ENCODE measurements at regions not wholly inside any gene's neighbourhood (a gene's known extent, or its start where the extent isn't known, plus 50 kb on each side); places are given as distances from the start of the nearest gene placed in this dataset.
A peak's percentile ranks its signal among the peaks of the same experiment; 100 is the strongest.
"Not testable (repeated sequence)": the region's sequence is repeated elsewhere in the genome, so short reads cannot be mapped to it uniquely, and the experiment has no call there.

GRCh38 chr3:72039677-72040076, 254.7 kb upstream of the PROK2 start:
- H3K27ac ChIP-seq (ENCODE audit: low read length) = no peak overlapping the region
- H3K9me3 ChIP-seq (ENCODE audit: control insufficient read depth, insufficient read depth, low read length) = no peaks in the 10 kb centered on the region
- no peaks in the 10 kb centered on the region for H3K4me1 ChIP-seq (ENCODE audit: control insufficient read depth, insufficient read depth, low read length)
- DNase-seq (ENCODE audit: low read depth, low spot score) = no peak
- no peak overlapping the region for H3K4me3 ChIP-seq (ENCODE audit: low read length)
- H3K36me3 ChIP-seq (ENCODE audit: control insufficient read depth, insufficient read depth, low read length) = no peaks in the 10 kb centered on the region
- no peaks in the 10 kb centered on the region for H3K27me3 ChIP-seq (ENCODE audit: control insufficient read depth, insufficient read depth, low read length)
- no CpG with 5 or more reads among the region's 6 CpGs for WGBS (ENCODE audit: insufficient coverage, insufficient read length)

GRCh38 chr3:72036899-72037298, 252.0 kb upstream of the PROK2 start:
- H3K27ac ChIP-seq (ENCODE audit: low read length) = no peak overlapping the region
- no peaks in the 10 kb centered on the region for H3K27me3 ChIP-seq (ENCODE audit: control insufficient read depth, insufficient read depth, low read length)
- no peaks in the 10 kb centered on the region for H3K36me3 ChIP-seq (ENCODE audit: control insufficient read depth, insufficient read depth, low read length)
- H3K4me3 ChIP-seq (ENCODE audit: low read length) = no peak overlapping the region
- no peak for DNase-seq (ENCODE audit: low read depth, low spot score)
- WGBS (ENCODE audit: insufficient coverage, insufficient read length) = no CpG with 5 or more reads among the region's 1 CpG
- no peaks in the 10 kb centered on the region for H3K4me1 ChIP-seq (ENCODE audit: control insufficient read depth, insufficient read depth, low read length)
- H3K9me3 ChIP-seq (ENCODE audit: control insufficient read depth, insufficient read depth, low read length) = no peaks in the 10 kb centered on the region

DNA sequence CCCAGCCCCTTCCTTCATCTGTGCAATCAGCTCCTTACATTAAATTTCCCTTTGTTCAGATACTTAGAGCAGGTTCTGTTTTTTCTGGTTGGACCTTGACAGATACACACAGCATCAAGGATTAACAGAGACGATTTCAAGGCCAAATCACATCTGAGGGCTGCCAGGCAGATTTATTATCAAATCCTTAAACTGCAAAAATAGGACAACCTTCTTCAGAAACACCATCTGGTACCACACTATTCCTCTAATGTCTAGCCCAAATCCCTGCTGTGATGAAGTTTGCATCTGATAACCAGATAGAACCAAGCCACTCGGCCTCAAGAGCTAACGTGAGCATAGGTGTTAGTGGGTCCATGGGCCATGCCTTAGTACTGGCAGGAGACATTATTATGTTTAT, 250.7 kb upstream of the PROK2 start:
- DNase-seq (ENCODE audit: low read depth, low spot score) = no peak
- no CpG with 5 or more reads among the region's 3 CpGs for WGBS (ENCODE audit: insufficient coverage, insufficient read length)
- H3K9me3 ChIP-seq (ENCODE audit: control insufficient read depth, insufficient read depth, low read length) = no peaks in the 10 kb centered on the region
- no peak overlapping the region for H3K4me3 ChIP-seq (ENCODE audit: low read length)
- no peaks in the 10 kb centered on the region for H3K4me1 ChIP-seq (ENCODE audit: control insufficient read depth, insufficient read depth, low read length)
- H3K36me3 ChIP-seq (ENCODE audit: control insufficient read depth, insufficient read depth, low read length) = no peaks in the 10 kb centered on the region
- H3K27me3 ChIP-seq (ENCODE audit: control insufficient read depth, insufficient read depth, low read length) = no peaks in the 10 kb centered on the region
- no peak overlapping the region for H3K27ac ChIP-seq (ENCODE audit: low read length)

DNA sequence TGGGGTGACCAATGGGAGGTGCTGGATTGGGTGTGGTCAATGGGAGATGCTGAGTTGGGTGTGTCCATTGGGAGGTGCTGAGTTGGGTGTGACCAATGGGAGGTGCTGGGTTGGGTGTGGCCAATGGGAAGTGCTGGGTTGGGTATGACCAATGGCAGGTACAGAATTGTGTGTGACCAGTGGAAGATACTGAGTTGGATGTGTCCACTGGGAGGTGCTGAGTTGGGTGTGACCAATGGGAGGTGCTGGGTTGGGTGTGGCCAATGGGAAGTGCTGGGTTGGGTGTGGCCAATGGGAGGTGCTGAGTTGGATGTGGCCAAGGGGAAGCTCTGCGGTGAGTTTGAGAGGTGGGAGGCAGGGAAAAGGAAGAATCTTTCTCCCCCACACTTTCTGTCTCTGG, 250.0 kb upstream of the PROK2 start:
- Histone ChIP-seq H3K4me1 (ENCODE audit: control insufficient read depth, insufficient read depth, low read length) (no peaks in the 10 kb centered on the region), H3K36me3 (ENCODE audit: control insufficient read depth, insufficient read depth, low read length) (no peaks in the 10 kb centered on the region), H3K4me3 (ENCODE audit: low read length) (no peak overlapping the region), H3K27ac (ENCODE audit: low read length) (no peak overlapping the region), H3K27me3 (ENCODE audit: control insufficient read depth, insufficient read depth, low read length) (no peaks in the 10 kb centered on the region), H3K9me3 (ENCODE audit: control insufficient read depth, insufficient read depth, low read length) (no peaks in the 10 kb centered on the region)
- no peak for DNase-seq (ENCODE audit: low read depth, low spot score)
- no CpG with 5 or more reads among the region's 1 CpG for WGBS (ENCODE audit: insufficient coverage, insufficient read length)

DNA sequence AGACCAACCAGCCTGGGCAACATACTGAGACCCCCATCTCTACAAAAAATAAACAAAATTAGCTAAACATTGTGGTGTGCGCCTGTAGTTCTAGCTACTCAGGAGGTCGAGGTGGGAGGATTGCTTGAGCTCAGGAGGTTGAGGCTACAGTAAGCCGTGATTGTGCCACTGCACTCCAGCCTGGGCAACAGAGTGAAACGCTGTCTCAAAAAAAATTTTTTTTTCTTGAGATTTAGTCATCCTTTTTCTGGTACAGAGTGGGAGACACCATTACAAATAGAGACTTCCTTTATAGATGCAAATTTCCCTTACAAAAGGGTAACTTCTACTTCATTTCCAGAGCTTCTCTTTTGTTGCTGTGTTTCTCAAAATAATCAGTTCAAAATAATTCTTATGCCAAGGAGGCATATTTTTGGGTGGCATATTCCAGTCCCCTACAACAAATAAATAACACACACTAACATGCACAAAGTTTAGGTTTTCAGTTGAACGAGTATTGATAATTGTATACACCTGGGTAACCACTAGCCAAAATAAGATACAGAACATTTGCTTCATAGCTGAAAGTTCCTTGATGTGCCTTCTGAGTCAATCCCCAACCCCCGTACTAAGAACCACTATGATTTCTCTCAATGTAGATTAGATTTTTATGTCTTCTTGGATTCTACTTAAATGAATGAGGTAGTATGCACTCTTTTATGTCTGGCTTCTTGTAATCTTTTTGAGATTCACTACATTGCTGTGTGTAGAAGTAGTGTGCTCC, 248.9 kb upstream of the PROK2 start:
- Histone ChIP-seq H3K27me3 (ENCODE audit: control insufficient read depth, insufficient read depth, low read length) (no peaks in the 10 kb centered on the region), H3K36me3 (ENCODE audit: control insufficient read depth, insufficient read depth, low read length) (no peaks in the 10 kb centered on the region), H3K27ac (ENCODE audit: low read length) (no peak overlapping the region), H3K4me1 (ENCODE audit: control insufficient read depth, insufficient read depth, low read length) (peaks cover 1% of the 10 kb centered on the region; the same call in 1 of the 2 replicates), H3K4me3 (ENCODE audit: low read length) (no peak overlapping the region), H3K9me3 (ENCODE audit: control insufficient read depth, insufficient read depth, low read length) (no peaks in the 10 kb centered on the region)
- no peak for DNase-seq (ENCODE audit: low read depth, low spot score)
- no CpG with 5 or more reads among the region's 6 CpGs for whole genome bisulfite sequencing (ENCODE audit: insufficient coverage, insufficient read length)

DNA sequence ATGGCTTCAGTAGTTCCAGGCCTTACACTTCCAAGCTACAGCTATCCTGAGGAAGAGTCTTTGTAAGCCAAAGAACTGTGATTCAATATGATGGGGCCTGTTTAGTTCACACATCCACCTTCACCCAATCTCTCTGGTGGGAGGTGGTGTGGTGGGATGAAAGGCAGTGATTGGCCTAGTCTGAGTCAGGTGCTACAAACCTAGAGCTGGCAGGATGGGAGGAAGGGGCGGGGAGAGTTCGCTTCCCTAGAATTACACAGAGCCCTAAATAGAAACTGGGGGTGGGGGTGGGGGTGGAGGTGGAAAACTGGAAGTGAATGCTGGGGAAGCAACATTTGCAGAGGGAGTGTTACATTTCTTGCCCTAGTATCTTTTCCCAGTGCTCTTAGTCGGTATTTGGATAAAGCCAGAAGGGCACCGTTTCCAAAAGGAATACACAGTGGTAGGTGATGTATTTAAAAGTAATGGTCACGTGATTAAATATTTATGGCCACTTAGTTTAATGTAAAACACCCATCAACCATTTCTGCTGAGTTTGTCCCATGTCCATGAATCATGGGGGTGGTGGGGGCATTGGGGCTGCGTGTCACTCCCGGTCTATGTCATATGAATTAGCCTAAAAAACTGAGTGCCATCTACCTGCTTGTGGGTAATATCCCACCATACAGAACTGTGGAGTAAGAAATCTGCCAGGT, 247.6 kb upstream of the PROK2 start:
- WGBS (ENCODE audit: insufficient coverage, insufficient read length) = no CpG with 5 or more reads among the region's 7 CpGs
- Histone ChIP-seq H3K9me3 (ENCODE audit: control insufficient read depth, insufficient read depth, low read length) (no peaks in the 10 kb centered on the region), H3K4me3 (ENCODE audit: low read length) (no peak overlapping the region), H3K27ac (ENCODE audit: low read length) (no peak overlapping the region), H3K36me3 (ENCODE audit: control insufficient read depth, insufficient read depth, low read length) (no peaks in the 10 kb centered on the region), H3K27me3 (ENCODE audit: control insufficient read depth, insufficient read depth, low read length) (no peaks in the 10 kb centered on the region), H3K4me1 (ENCODE audit: control insufficient read depth, insufficient read depth, low read length) (peaks cover 1% of the 10 kb centered on the region; the same call in 1 of the 2 replicates)
- peak; percentile 18 for DNase-seq (ENCODE audit: low read depth, low spot score)

DNA sequence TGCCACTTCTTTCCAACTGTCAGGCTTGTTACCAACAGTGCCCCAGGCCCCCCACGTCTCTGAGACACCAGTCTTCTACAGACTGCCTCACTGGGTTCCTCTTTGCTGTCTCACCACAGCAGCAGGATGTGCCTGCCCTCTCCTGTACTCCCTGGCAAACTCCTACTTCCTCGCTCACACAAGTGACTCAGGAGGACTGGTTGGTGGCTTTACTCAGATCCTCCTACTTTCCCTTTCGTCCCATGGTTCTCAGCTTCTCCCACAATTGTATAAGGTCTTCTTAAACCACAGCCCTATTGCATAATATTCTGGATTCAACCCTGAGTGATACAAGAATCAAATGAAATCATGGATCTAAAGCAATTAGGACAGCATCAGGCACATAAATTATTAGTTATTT, 246.6 kb upstream of the PROK2 start:
- DNase-seq (ENCODE audit: low read depth, low spot score) = no peak
- Histone ChIP-seq H3K4me1 (ENCODE audit: control insufficient read depth, insufficient read depth, low read length) (peaks cover 1% of the 10 kb centered on the region; the same call in 1 of the 2 replicates), H3K36me3 (ENCODE audit: control insufficient read depth, insufficient read depth, low read length) (no peaks in the 10 kb centered on the region), H3K9me3 (ENCODE audit: control insufficient read depth, insufficient read depth, low read length) (no peaks in the 10 kb centered on the region), H3K27ac (ENCODE audit: low read length) (no peak overlapping the region), H3K27me3 (ENCODE audit: control insufficient read depth, insufficient read depth, low read length) (no peaks in the 10 kb centered on the region), H3K4me3 (ENCODE audit: low read length) (no peak overlapping the region)
- no CpG with 5 or more reads among the region's 3 CpGs for WGBS (ENCODE audit: insufficient coverage, insufficient read length)

- H3K27me3 ChIP-seq (ENCODE audit: control insufficient read depth, insufficient read depth, low read length); DNase-seq (ENCODE audit: low read depth, low spot score); H3K4me1 ChIP-seq (ENCODE audit: control insufficient read depth, insufficient read depth, low read length); H3K36me3 ChIP-seq (ENCODE audit: control insufficient read depth, insufficient read depth, low read length); H3K9me3 ChIP-seq (ENCODE audit: control insufficient read depth, insufficient read depth, low read length); H3K27ac ChIP-seq (ENCODE audit: low read length); H3K4me3 ChIP-seq (ENCODE audit: low read length): not testable (repeated sequence)
- no CpG with 5 or more reads among the region's 7 CpGs for WGBS (ENCODE audit: insufficient coverage, insufficient read length)
Measured at GRCh38 chr3:72030296-72030695, 245.3 kb upstream of the PROK2 start.

DNA sequence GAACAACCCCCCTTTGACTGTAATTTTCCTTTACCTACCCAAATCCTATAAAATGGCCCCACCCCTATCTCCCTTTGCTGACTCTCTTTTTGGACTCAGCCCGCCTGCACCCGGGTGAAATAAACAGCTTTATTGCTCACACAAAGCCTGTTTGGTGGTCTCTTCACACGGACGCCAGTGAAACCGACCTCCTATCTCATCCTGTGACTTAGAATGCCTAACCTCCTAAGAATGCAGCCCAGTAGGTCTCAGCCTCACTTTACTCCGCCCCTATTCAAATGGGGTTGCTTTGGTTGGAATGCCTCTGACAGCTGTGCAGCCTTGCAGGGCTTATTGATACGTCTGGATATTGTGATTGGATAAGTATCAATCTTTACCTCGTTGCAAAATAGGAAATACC, 243.8 kb upstream of the PROK2 start:
- H3K36me3 ChIP-seq (ENCODE audit: control insufficient read depth, insufficient read depth, low read length); H3K4me1 ChIP-seq (ENCODE audit: control insufficient read depth, insufficient read depth, low read length); H3K4me3 ChIP-seq (ENCODE audit: low read length); H3K27me3 ChIP-seq (ENCODE audit: control insufficient read depth, insufficient read depth, low read length); H3K27ac ChIP-seq (ENCODE audit: low read length); H3K9me3 ChIP-seq (ENCODE audit: control insufficient read depth, insufficient read depth, low read length): not testable (repeated sequence)
- no CpG with 5 or more reads among the region's 8 CpGs for WGBS (ENCODE audit: insufficient coverage, insufficient read length)
- peak; percentile 47 for DNase-seq (ENCODE audit: low read depth, low spot score)

DNA sequence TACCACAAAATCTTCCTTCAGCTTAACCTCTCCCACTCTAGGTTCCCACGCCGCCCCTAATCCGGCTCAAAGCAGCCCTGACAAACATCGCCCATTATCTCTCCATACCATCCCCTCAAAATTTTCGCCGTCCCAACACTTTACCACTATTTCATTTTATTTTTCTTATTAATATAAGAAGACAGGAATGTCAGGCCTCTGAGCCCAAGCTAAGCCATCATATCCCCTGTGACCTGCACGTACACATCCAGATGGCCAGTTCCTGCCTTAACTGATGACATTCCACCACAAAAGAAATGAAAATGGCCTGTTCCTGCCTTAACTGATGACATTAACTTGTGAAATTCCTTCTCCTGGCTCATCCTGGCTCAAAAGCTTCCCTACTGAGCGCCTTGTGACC, 243.4 kb upstream of the PROK2 start:
- 100% methylated on average over 2 of the region's 8 CpGs for WGBS (ENCODE audit: insufficient coverage, insufficient read length)
- H3K4me1 ChIP-seq (ENCODE audit: control insufficient read depth, insufficient read depth, low read length); H3K9me3 ChIP-seq (ENCODE audit: control insufficient read depth, insufficient read depth, low read length); H3K27me3 ChIP-seq (ENCODE audit: control insufficient read depth, insufficient read depth, low read length); H3K27ac ChIP-seq (ENCODE audit: low read length); H3K36me3 ChIP-seq (ENCODE audit: control insufficient read depth, insufficient read depth, low read length); H3K4me3 ChIP-seq (ENCODE audit: low read length); DNase-seq (ENCODE audit: low read depth, low spot score): not testable (repeated sequence)

- H3K4me1 ChIP-seq (ENCODE audit: control insufficient read depth, insufficient read depth, low read length); H3K9me3 ChIP-seq (ENCODE audit: control insufficient read depth, insufficient read depth, low read length); H3K27ac ChIP-seq (ENCODE audit: low read length); DNase-seq (ENCODE audit: low read depth, low spot score); H3K27me3 ChIP-seq (ENCODE audit: control insufficient read depth, insufficient read depth, low read length); H3K4me3 ChIP-seq (ENCODE audit: low read length); H3K36me3 ChIP-seq (ENCODE audit: control insufficient read depth, insufficient read depth, low read length): not testable (repeated sequence)
- WGBS (ENCODE audit: insufficient coverage, insufficient read length) = no CpG with 5 or more reads among the region's 2 CpGs
Measured at GRCh38 chr3:72027728-72028127, 242.8 kb upstream of the PROK2 start.

All from iPS DF 6.9 (cell line).